HCT116 (cell line): ENCODE measurements at regions not wholly inside any gene's neighbourhood (a gene's known extent, or its start where the extent isn't known, plus 50 kb on each side); places are given as distances from the start of the nearest gene placed in this dataset.

ENCODE experiments used
- CBX3 ChIP-seq: IDR thresholded peaks from 2 replicates; pipeline ENCODE4 v1.6.1; 2012; ENCODE audit warnings: low read depth
- CTCF ChIP-seq, 3 experiments: fragments of 200-600 bp in 1 of 3; sonication (generic) in 1 of 3; IDR thresholded peaks in 2 of 3; conservative IDR thresholded peaks in 1 of 3; 2 replicates each; pipeline ENCODE4 v1.5.1; 2012 to 2017; ENCODE audit warnings: low read depth in 2 of 3, low read length in 2 of 3, antibody characterized with exemption in 1 of 3, borderline replicate concordance in 1 of 3, control low read depth in 1 of 3, mild to moderate bottlenecking in 1 of 3, mixed read lengths in 1 of 3, mixed run types in 1 of 3, moderate library complexity in 1 of 3; ENCODE audit not compliant: insufficient read depth in 1 of 3
- ELF1 ChIP-seq: IDR thresholded peaks from 2 replicates; pipeline ENCODE4 v1.6.1; 2012; ENCODE audit warnings: low read depth, borderline replicate concordance
- EZH2 ChIP-seq: fragments of 200-600 bp; sonication (generic); IDR thresholded peaks from 2 replicates; pipeline ENCODE4 v1.6.1; 2017; ENCODE audit warnings: antibody characterized with exemption, mixed run types
- EZH2phosphoT487 ChIP-seq: fragments of 200-600 bp; IDR thresholded peaks from 2 replicates; pipeline ENCODE4 v1.6.1; 2018; ENCODE audit warnings: antibody characterized with exemption, borderline replicate concordance
- MAX ChIP-seq: IDR thresholded peaks from 2 replicates; pipeline ENCODE4 v1.6.1; 2012
- POLR2A ChIP-seq: IDR thresholded peaks from 2 replicates; pipeline ENCODE4 v1.7.0; 2011; ENCODE audit warnings: borderline replicate concordance; ENCODE audit not compliant: insufficient read depth, insufficient read length; ENCODE audit errors: extremely low read depth
- POLR2AphosphoS5 ChIP-seq: IDR thresholded peaks from 2 replicates; pipeline ENCODE4 v1.6.1; 2011; ENCODE audit warnings: mild to moderate bottlenecking, low read depth, low read length, moderate library complexity
- RAD21 ChIP-seq: IDR thresholded peaks from 2 replicates; pipeline ENCODE4 v1.6.1; 2012; ENCODE audit warnings: low read depth, mild to moderate bottlenecking
- REST ChIP-seq: IDR thresholded peaks from 2 replicates; pipeline ENCODE4 v1.6.1; 2012; ENCODE audit warnings: low read depth
- SP1 ChIP-seq: IDR thresholded peaks from 2 replicates; pipeline ENCODE4 v1.6.1; 2012; ENCODE audit warnings: low read depth
- TCF7L2 ChIP-seq: IDR thresholded peaks from 2 replicates; pipeline ENCODE4 v1.7.0; 2011; ENCODE audit warnings: borderline replicate concordance, inconsistent platforms; ENCODE audit not compliant: insufficient read depth, insufficient read length; ENCODE audit errors: extremely low read depth

GRCh38 chr12:124648710-124649384 lies 81.4 kb upstream of the NCOR2 start:
- TF ChIP-seq POLR2A (no peak), MAX (no peak), POLR2AphosphoS5 (no peak), REST (no peak), SP1 (no peak), CTCF (IDR thresholded peaks at IDR 0.05 in 2 of 3, conservative IDR thresholded peaks at IDR 0.05 in 1 of 3; ENCODE audit: borderline replicate concordance in 1 of 3, insufficient read depth in 1 of 3, low read depth in 2 of 3, low read length in 2 of 3) (no peak), EZH2phosphoT487 (no peak), RAD21 (no peak), CBX3 (peak; percentile 66; the same call in 1 of the 2 replicates), TCF7L2 (no peak), ELF1 (no peak), EZH2 (no peak)
